GM18858 (cell line): ENCODE measurements at regions not wholly inside any gene's neighbourhood (a gene's known extent, or its start where the extent isn't known, plus 50 kb on each side); places are given as distances from the start of the nearest gene placed in this dataset.

Source experiments
- ATAC-seq: cut with Tn5 transposase; IDR thresholded peaks from one replicate; pipeline ENCODE4 v1.9.1; 2021; ENCODE audit not compliant: unreplicated experiment

- ATAC-seq = no peak
These were observed 1103.4 kb downstream of the LRFN5 start for GRCh38 chr14:42710071-42710470.

GRCh38 chr14:42703501-42703900 lies 1096.8 kb downstream of the LRFN5 start:
- ATAC-seq = no peak

GRCh38 chr14:42687421-42687820 lies 1080.7 kb downstream of the LRFN5 start:
- ATAC-seq = no peak

- no peak for ATAC-seq
These were observed 1077.0 kb downstream of the LRFN5 start for GRCh38 chr14:42683707-42684106.

GRCh38 chr14:42676636-42677035 lies 1070.0 kb downstream of the LRFN5 start:
- ATAC-seq = no peak

GRCh38 chr14:42673963-42674362 lies 1067.3 kb downstream of the LRFN5 start:
- ATAC-seq = no peak

- ATAC-seq = no peak
These were observed 1065.0 kb downstream of the LRFN5 start for GRCh38 chr14:42671636-42672035.

- ATAC-seq = no peak
These were observed 1058.4 kb downstream of the LRFN5 start for GRCh38 chr14:42665083-42665482.

GRCh38 chr14:42664190-42664589 lies 1057.5 kb downstream of the LRFN5 start:
- no peak for ATAC-seq

GRCh38 chr14:42654707-42655106 lies 1048.0 kb downstream of the LRFN5 start:
- no peak for ATAC-seq

- ATAC-seq = no peak
These were observed 1036.1 kb downstream of the LRFN5 start for GRCh38 chr14:42642787-42643186.

- ATAC-seq = no peak
These were observed 1026.9 kb downstream of the LRFN5 start for GRCh38 chr14:42633504-42634095.

GRCh38 chr14:42629553-42629952 lies 1022.9 kb downstream of the LRFN5 start:
- ATAC-seq = no peak

GRCh38 chr14:42628602-42629001 lies 1021.9 kb downstream of the LRFN5 start:
- no peak for ATAC-seq

GRCh38 chr14:42626986-42627385 lies 1020.3 kb downstream of the LRFN5 start:
- ATAC-seq = no peak

- no peak for ATAC-seq
These were observed 1018.5 kb downstream of the LRFN5 start for GRCh38 chr14:42624980-42625761.

- no peak for ATAC-seq
These were observed 1010.3 kb downstream of the LRFN5 start for GRCh38 chr14:42617005-42617404.

- no peak for ATAC-seq
These were observed 1000.2 kb downstream of the LRFN5 start for GRCh38 chr14:42606839-42607238.

GRCh38 chr14:42602336-42602845 lies 995.7 kb downstream of the LRFN5 start:
- ATAC-seq = no peak

- ATAC-seq = no peak
These were observed 965.4 kb downstream of the LRFN5 start for GRCh38 chr14:42572032-42572431.

- ATAC-seq = no peak
These were observed 962.6 kb downstream of the LRFN5 start for GRCh38 chr14:42569227-42569626.

- no peak for ATAC-seq
These were observed 958.9 kb downstream of the LRFN5 start for GRCh38 chr14:42565556-42565955.
